SU-DHL-6 (cell line): ENCODE measurements at regions not wholly inside any gene's neighbourhood (a gene's known extent, or its start where the extent isn't known, plus 50 kb on each side); places are given as distances from the start of the nearest gene placed in this dataset.

ENCODE experiments used
- EZH2phosphoT487 ChIP-seq: fragments of 200-600 bp; sonication (generic), shearing (Covaris generic); conservative IDR thresholded peaks from 2 replicates; pipeline ENCODE4 v1.6.1; 2018; ENCODE audit warnings: mild to moderate bottlenecking, antibody characterized with exemption, low read length, moderate library complexity, mixed read lengths
- TF ChIP-seq, protein P1 (sequence below): fragments of 200-600 bp; sonication (generic); IDR thresholded peaks from one replicate; pipeline ENCODE4 v1.5.1; 2017; ENCODE audit warnings: antibody characterized with exemption, mild to moderate bottlenecking, low read length, moderate library complexity; ENCODE audit not compliant: insufficient read depth, poor library complexity, severe bottlenecking

DNA sequence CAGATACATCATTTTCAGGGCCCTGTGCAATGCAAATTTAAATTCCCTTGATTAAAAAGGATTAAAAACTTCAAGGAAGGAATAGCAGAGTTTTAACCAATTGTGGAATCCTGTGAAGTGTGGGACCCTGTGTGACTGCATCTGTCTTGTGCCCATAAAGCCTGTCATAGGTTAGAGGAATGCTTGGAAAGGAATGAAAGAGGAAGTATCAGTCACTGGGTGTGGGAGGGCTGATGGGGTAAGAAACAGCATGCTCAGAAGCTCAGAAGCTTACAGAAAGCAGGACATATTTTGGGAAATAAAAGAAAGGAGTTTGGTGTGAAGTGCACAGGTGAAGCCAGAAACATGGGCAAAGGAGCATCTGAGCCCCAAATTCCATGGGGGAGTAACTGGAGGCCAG is 150.8 kb upstream of the ETV3 start:
- TF ChIP-seq, protein P1, sequence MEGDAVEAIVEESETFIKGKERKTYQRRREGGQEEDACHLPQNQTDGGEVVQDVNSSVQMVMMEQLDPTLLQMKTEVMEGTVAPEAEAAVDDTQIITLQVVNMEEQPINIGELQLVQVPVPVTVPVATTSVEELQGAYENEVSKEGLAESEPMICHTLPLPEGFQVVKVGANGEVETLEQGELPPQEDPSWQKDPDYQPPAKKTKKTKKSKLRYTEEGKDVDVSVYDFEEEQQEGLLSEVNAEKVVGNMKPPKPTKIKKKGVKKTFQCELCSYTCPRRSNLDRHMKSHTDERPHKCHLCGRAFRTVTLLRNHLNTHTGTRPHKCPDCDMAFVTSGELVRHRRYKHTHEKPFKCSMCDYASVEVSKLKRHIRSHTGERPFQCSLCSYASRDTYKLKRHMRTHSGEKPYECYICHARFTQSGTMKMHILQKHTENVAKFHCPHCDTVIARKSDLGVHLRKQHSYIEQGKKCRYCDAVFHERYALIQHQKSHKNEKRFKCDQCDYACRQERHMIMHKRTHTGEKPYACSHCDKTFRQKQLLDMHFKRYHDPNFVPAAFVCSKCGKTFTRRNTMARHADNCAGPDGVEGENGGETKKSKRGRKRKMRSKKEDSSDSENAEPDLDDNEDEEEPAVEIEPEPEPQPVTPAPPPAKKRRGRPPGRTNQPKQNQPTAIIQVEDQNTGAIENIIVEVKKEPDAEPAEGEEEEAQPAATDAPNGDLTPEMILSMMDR = no peak
- TF ChIP-seq EZH2phosphoT487 = no peak
